ENCODE measurements at regions not wholly inside any gene's neighbourhood (a gene's known extent, or its start where the extent isn't known, plus 50 kb on each side); places are given as distances from the start of the nearest gene placed in this dataset.

DNA sequence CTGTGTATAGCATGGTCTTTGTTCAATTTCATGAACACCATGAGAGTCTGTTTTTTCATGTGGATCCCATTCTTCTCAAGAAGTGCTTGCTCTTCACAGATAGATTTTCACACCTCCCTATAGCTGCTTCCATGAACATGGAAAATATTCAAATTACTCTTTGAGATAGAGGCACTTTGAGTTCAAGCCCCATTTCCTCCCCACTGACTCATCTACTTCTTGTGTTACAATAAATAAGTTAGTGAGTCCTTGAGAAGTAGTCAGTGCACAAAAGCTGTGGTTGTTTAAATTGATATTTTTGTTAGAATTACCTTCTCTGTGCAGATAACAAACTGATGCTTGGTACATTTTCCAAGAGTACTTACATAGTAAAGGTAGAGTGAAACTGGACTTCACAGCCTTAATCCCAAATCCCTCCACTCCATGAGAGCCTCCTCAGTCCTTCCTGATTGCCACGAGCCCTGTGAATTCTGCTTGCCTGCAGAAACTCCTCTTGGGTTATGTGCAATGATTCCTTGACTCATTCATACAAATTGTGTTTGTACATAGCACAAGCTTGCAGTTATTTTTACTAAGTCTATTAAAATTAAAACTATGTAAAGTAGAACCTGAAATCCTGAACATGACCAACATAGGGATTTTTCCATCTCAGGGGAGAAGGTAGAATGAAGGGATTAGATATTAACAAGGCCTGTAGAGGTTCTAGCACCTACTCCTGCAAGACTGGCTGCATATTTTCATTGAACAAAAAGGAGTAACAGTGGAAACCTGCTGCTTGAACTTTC, 496.2 kb downstream of the TNS3 start:
- Histone ChIP-seq H3K27ac (no peak overlapping the region), H3K4me3 (no peak overlapping the region), H3K4me1 (peaks cover 0 to 17% (median 3%) of the 10 kb centered on the region in 12 donors), H3K27me3 (no peaks in the 10 kb centered on the region), H3K9me3 (no peaks in the 10 kb centered on the region), H3K36me3 (no peaks in the 10 kb centered on the region)
- WGBS, 4 donors: 93 to 100% (median 96%) methylated on average over 1 of the region's 1 CpG
- no peak for ATAC-seq
- DNase-seq: no peak
- no peak for TF ChIP-seq CTCF (IDR thresholded peaks at IDR 0.05)
- TF ChIP-seq POLR2A (IDR thresholded peaks at IDR 0.05): no peak
- intact Hi-C loops (cut with DNase I): loop anchor here in 8 of 10 donors (2.0 to 10.0 kb wide), 14 partner anchors 38 to 1168 kb away; partner anchors contain the start of gene IGFBP3 (in 2 of the 8)

DNA sequence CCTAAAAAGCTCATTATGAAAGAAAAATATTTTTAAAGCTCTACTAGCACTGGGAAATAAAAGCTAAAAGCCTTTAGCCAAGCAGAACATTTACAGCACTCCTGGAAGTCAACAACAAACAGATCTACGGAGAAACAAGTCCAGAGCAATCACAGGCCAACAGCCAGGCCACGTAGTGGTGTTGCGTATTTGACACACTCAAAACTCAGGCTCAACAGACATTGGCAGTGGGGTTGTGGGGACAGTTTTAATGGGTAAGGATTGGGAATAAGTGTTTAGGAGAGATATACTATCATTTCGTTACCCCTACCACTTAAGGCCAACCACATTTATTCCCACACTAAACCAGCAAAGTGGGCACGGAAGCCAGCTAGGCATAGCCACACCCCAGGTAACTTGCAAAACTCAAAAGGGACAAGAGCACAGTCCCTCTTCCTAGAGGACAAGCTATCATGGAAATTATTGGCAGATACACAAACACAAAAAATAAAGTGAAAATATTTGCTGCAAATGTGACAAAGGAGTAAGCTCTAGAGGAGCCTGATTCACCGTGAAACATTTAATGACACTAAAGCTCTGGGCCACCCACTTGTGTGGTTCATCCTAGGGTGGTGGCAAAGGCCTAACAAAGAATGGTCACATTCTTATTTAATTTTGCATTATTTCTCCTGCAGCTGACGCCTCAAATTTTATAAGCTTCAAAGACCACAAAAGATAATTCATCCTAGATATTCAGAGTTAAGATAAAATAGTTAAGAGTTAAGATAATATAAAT, 498.2 kb downstream of the TNS3 start:
- Histone ChIP-seq H3K4me3 (no peak overlapping the region), H3K36me3 (no peaks in the 10 kb centered on the region), H3K4me1 (peaks cover 0 to 15% (median 3%) of the 10 kb centered on the region in 12 donors), H3K27me3 (no peaks in the 10 kb centered on the region), H3K27ac (no peak overlapping the region), H3K9me3 (no peaks in the 10 kb centered on the region)
- DNase-seq (no peak), ATAC-seq (no peak)
- WGBS, 4 donors: 88 to 94% (median 94%) methylated on average over 7 of the region's 7 CpGs
- intact Hi-C loops (cut with DNase I): loop anchor here in 6 of 10 donors (10.0 kb wide), 4 partner anchors 149 to 729 kb away; no protein-coding TSS in a partner anchor
- TF ChIP-seq POLR2A (IDR thresholded peaks at IDR 0.05) (no peak), CTCF (IDR thresholded peaks at IDR 0.05) (no peak)

GRCh38 chr7:47080816-47081215, 501.1 kb downstream of the TNS3 start:
- DNase-seq (no peak), ATAC-seq (peak; percentile 39 to 61 (median 52))
- intact Hi-C loops (cut with DNase I): loop anchor here in 6 of 10 donors (10.0 kb wide), 4 partner anchors 146 to 726 kb away; no protein-coding TSS in a partner anchor
- H3K36me3 ChIP-seq: no peaks in the 10 kb centered on the region
- no peaks in the 10 kb centered on the region for H3K27me3 ChIP-seq
- H3K9me3 ChIP-seq: no peaks in the 10 kb centered on the region
- H3K4me1 ChIP-seq: peaks cover 0 to 8% (median under 1%) of the 10 kb centered on the region in 12 donors
- WGBS, 4 donors: 67 to 81% (median 78%) methylated on average over 3 of the region's 3 CpGs
- no peak overlapping the region for H3K27ac ChIP-seq
- TF ChIP-seq CTCF (IDR thresholded peaks at IDR 0.05) (no peak), POLR2A (IDR thresholded peaks at IDR 0.05) (no peak)
- H3K4me3 ChIP-seq: no peak overlapping the region

- intact Hi-C loops (cut with DNase I): no loop called here
- ATAC-seq: no peak
- H3K4me1 ChIP-seq: peaks cover 0 to 27% (median 13%) of the 10 kb centered on the region in 12 donors
- no peaks in the 10 kb centered on the region for H3K9me3 ChIP-seq
- H3K27ac ChIP-seq: no peak overlapping the region
- DNase-seq: no peak
- H3K4me3 ChIP-seq: no peak overlapping the region
- 74 to 92% (median 82%) methylated on average over 2 of the region's 2 CpGs for WGBS, 4 donors
- H3K36me3 ChIP-seq: no peaks in the 10 kb centered on the region
- no peaks in the 10 kb centered on the region for H3K27me3 ChIP-seq
- no peak for TF ChIP-seq CTCF (IDR thresholded peaks at IDR 0.05)
- TF ChIP-seq POLR2A (IDR thresholded peaks at IDR 0.05): no peak
Measured at GRCh38 chr7:47078241-47078640, 503.7 kb downstream of the TNS3 start.

Measured in heart left ventricle (tissue), 16 donors.